NCI-H2196 (cell line): ENCODE measurements at regions not wholly inside any gene's neighbourhood (a gene's known extent, or its start where the extent isn't known, plus 50 kb on each side); places are given as distances from the start of the nearest gene placed in this dataset.

ENCODE experiments used
- DNase-seq: peaks from one replicate; lab custom pipeline; 2025; ENCODE audit not compliant: unreplicated experiment; lab: John Stamatoyannopoulos, UW

DNA sequence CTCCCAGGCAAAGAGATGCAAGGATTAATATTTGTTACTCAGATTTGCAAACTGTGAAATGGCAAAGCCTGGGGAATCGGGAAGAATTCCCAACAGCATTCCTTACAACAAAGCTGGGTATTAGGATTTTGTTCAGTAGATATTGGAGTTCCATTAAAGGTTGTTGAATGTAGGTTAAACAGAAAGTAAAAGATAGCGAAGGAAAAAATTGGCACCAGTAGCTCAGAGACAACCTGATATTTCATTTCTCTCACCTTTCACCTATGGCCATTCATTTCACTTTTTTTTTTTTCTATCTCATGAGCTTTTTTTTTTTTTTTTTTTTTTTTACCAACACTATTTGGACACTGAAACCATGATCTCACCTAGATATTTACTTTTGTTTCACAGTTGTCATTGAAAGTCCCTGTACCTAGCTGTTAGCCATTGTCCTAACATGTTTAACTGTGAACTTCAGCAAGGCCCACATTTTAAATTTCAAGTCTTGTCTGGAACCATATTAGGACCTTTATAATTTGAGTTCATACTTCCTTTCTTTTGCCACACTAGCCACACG is 552.5 kb downstream of the HAO1 start:
- no peak for DNase-seq

DNA sequence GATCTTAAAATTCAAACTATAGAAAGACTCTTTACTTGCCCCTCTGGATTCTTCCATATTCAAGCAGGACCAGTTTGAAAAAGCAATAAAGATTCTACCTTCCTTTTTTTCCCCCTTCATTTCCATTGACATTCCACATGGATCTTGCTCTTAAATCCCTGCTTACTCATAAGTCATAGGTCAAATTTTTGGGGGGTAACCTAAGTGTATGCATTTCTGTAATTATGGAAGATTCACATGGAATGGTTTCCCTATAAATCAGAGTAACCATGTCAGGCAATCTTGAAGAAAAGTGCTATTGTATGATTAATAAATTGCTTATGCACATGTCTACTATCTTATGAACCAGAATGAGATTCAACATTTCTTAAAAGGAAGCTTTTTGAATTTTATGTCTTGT is 551.0 kb downstream of the HAO1 start:
- DNase-seq, result no peak

- no peak for DNase-seq
Observed at GRCh38 chr20:7392542-7393206, 547.6 kb downstream of the HAO1 start.

DNA sequence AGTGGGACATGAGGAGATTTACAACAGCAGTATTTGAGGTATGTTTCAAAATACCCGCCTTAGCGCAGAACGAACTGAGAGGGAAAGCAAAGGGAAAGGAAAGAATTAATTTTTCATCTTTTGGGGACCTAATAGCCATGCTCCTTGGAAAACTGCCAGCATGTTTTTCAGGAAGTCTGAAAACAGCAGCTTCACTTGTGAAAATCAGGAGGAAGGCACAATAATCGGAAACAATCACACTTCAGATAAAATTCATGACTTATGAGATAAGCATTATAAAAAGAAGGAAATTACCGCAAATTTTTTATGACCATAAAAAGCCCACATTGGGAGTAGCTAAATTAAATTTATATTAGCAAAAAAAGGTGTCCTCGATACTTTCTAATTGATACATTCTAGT is 541.1 kb downstream of the HAO1 start:
- DNase-seq, result no peak

GRCh38 chr20:7399575-7399974 is 540.7 kb downstream of the HAO1 start:
- no peak for DNase-seq

- no peak for DNase-seq
Observed at GRCh38 chr20:7406671-7407070, 533.6 kb downstream of the HAO1 start.

- DNase-seq, result no peak
Observed at GRCh38 chr20:7410150-7410549, 530.1 kb downstream of the HAO1 start.

GRCh38 chr20:7411075-7411474 is 529.2 kb downstream of the HAO1 start:
- DNase-seq, result no peak

- no peak for DNase-seq
Observed at GRCh38 chr20:7415427-7415826, 524.8 kb downstream of the HAO1 start.

GRCh38 chr20:7416382-7416781 is 523.9 kb downstream of the HAO1 start:
- DNase-seq, result no peak

DNA sequence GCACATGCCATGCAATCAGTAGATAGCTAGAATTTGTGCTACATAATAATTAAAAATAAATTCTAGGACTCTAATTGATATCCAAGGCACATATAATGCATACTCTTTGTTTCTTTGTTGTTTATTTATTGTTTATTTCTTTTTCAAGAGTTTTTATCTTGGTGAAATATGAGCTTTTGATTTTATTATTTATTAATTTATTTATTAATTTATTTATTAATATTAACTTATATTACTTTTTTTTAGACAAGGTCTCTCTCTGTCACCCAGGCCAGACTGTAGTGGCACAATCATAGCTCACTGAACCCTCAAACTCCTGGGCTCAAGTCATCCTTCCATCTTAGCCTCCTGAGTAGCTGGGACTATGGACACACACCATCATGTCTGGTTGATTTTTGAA is 519.9 kb downstream of the HAO1 start:
- DNase-seq, result no peak

DNA sequence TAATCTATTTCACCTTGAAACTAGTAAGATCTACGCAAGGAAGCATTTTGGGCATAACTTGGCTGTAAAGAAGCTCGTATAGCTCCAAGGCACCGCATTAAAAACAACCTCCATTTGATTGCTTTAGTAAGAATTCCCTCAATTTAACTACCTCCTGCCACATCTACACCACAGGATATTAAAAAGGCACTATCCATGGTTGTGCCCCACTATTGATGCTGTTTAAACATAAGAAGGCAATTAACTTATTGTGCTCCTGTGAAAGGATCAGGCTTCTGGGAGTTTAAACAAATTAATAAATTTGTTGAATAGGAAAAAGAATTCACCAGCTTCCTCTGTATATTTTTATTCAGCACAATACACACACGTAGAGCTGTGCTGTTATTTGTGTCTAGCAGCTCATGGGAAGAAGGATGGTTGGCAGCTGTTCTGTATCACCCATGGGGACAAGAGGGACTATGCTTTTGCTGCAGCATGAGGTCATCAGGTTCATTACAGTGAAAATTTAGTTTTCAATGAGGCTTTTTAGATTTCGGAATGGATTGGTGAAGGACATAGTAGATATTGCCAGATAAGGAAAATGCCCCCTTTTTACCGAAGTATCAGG is 513.3 kb downstream of the HAO1 start:
- DNase-seq, result no peak

DNA sequence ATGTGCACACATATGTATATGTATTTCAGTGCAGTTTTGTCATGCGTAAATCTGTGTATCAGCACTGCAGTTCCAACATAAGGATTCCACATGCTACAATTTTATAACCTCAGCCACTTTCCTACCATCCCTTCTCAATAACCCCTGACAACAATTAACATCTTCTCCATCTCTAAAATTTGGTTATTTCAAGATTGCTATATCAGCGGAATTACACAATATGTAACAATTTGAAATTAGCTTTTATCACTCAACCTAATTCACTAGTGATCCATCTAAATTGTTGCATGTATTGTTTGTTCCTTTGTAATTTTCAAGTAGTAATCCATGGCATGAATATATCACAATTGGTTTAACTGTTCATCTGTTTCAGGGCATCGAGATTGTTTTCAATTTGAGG is 511.3 kb downstream of the HAO1 start:
- no peak for DNase-seq

DNA sequence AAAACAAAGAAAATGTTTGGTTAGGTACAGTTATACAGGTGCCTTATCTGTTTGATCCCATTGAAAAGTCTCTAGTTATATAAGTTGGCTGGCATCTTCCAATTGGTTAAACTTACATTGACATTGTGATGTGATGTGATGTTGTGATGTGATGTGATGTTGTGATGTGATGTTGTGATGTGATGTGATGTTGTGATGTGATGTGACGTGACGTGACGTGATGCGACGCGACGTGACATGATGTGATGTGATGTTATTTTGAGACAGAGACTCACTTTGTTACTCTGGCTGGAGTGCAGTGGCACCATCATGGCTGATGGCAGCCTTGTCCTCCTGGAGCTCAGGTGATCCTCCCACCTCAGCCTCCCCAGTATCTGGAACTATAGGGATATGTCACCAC is 507.6 kb downstream of the HAO1 start:
- no peak for DNase-seq

GRCh38 chr20:7437311-7437710 is 502.9 kb downstream of the HAO1 start:
- DNase-seq, result no peak

DNA sequence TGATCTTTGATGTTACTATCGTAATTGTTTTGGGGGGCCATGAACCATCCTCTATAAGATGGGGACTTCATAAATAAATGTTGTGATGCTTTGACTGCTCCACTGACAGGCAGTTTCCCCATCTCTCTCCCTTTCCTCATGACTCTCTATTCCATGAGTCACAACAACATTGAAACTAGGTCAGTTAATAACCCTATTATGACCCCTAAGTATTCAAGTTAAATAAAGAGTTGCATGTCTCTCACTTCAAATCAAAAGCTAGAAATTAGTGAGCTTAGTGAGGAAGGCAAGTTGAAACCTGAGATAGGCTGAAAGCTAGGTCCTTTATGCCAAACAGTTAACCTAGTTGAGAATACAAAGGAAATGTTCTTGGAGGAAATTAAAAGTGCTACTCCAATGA is 491.0 kb downstream of the HAO1 start:
- no peak for DNase-seq

DNA sequence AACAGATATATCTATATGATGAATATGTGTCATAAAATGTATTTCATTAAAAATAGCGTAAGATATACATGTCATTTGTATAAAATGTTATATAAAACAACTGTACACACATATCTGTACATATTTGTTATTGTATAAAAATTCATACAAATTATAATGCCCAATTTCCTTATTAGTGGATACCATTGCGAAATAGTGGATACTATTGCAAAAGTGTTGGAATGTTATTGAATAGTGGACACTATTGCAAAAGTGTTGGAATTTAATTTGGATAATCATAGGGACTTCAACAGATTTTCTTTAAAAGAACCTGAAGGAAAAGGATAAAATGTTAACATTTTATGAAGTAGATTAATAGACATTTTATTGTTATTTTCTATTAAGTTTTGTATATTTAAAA is 487.4 kb downstream of the HAO1 start:
- no peak for DNase-seq

DNA sequence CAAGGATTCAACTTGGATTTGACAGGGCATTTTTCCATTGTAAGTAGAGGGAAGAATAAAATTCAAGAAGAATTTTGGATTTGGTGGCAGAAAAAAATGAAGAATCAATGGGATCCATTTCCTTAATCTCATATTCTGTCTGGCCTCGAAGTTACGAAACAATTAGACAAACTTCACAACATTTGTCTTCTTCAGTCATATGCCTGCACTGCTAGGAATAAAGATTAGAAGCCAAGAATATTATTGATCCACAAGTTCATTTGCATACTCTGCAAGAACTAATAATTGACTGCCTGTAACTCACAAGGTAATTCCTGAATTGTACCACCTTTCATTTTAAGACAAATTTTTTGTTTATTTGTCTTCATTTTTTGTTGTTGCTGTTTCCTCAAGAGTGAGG is 486.2 kb downstream of the HAO1 start:
- no peak for DNase-seq

DNA sequence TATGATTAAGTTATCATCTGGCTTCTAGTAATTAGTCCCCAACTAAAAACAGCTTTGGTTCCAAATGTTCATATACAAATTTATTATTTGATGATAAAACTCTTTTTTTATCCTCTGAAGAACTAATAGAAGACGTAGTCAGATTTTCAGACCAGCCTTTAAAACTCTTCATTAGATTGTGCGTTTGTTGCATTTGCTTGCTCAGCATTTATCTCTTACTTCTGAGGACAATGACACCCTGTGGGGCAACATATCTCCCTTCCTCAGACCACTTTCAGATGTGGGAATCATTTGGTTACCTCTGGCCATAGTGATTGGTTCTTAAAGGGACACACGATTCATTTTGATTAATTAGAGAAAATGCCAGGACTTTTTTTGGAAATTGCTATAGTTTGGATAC is 481.8 kb downstream of the HAO1 start:
- DNase-seq, result no peak

DNA sequence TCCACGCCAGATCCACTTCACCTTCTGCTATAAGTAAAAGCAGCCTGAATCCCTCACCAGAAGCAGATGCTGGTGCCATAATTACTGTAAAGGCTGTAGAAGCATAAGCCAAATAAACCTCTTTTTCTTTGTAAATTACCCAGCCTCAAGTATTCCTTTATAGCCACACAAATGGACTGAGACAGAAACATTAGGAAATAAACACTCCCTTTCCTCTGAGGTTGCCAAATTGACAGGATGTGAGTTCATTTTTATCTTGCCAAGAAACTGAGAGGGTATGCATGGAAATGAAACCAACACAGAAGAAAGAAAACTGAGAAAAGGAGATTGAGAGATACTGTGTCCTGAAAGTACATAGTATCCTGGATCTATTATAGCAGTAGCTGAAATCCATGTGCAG is 481.2 kb downstream of the HAO1 start:
- DNase-seq, result no peak

- no peak for DNase-seq
Observed at GRCh38 chr20:7463290-7463689, 477.0 kb downstream of the HAO1 start.

DNA sequence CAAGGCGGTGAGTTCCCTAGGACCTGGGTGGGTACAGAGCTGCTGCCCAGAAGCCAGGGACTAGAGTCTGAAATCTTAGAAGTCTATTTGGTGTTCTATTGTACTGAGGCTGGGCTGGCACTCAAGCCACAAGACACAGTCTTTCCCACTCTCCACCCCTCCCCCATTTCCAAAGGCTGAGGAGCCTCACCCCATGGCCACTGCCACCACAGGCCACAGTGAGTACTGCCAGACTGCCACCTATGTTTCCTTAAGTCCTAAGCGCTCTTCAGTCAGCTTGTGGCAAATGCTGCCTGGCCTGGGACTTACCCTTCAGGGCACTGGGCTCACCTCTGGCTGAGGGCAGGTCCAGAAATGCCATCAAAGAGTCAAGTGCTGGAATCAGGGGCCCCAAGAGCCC is 469.3 kb downstream of the HAO1 start:
- no peak for DNase-seq

GRCh38 chr20:7490288-7490687 is 450.0 kb downstream of the HAO1 start:
- no peak for DNase-seq
